ENCODE measurements at regions not wholly inside any gene's neighbourhood (a gene's known extent, or its start where the extent isn't known, plus 50 kb on each side); places are given as distances from the start of the nearest gene placed in this dataset.
A peak's percentile ranks its signal among the peaks of the same experiment; 100 is the strongest.

GRCh38 chr1:181949500-181949899, 112.0 kb downstream of the ZNF648 start:
- no peak overlapping the region for H3K4me3 Mint-ChIP-seq (ENCODE audit: unreplicated experiment)
- peaks cover 3% of the 10 kb centered on the region for H3K9me3 Mint-ChIP-seq (ENCODE audit: unreplicated experiment)
- H3K27me3 Mint-ChIP-seq (ENCODE audit: unreplicated experiment), result no peaks in the 10 kb centered on the region
- TF ChIP-seq, protein P1, sequence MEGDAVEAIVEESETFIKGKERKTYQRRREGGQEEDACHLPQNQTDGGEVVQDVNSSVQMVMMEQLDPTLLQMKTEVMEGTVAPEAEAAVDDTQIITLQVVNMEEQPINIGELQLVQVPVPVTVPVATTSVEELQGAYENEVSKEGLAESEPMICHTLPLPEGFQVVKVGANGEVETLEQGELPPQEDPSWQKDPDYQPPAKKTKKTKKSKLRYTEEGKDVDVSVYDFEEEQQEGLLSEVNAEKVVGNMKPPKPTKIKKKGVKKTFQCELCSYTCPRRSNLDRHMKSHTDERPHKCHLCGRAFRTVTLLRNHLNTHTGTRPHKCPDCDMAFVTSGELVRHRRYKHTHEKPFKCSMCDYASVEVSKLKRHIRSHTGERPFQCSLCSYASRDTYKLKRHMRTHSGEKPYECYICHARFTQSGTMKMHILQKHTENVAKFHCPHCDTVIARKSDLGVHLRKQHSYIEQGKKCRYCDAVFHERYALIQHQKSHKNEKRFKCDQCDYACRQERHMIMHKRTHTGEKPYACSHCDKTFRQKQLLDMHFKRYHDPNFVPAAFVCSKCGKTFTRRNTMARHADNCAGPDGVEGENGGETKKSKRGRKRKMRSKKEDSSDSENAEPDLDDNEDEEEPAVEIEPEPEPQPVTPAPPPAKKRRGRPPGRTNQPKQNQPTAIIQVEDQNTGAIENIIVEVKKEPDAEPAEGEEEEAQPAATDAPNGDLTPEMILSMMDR (IDR thresholded peaks at IDR 0.05), result no peak
- DNase-seq (ENCODE audit: extremely low spot score, unreplicated experiment), result no peak
- no peak overlapping the region for H3K27ac Mint-ChIP-seq (ENCODE audit: unreplicated experiment)
- H3K4me1 Mint-ChIP-seq (ENCODE audit: unreplicated experiment), result no peaks in the 10 kb centered on the region
- no peaks in the 10 kb centered on the region for H3K36me3 Mint-ChIP-seq (ENCODE audit: unreplicated experiment)

DNA sequence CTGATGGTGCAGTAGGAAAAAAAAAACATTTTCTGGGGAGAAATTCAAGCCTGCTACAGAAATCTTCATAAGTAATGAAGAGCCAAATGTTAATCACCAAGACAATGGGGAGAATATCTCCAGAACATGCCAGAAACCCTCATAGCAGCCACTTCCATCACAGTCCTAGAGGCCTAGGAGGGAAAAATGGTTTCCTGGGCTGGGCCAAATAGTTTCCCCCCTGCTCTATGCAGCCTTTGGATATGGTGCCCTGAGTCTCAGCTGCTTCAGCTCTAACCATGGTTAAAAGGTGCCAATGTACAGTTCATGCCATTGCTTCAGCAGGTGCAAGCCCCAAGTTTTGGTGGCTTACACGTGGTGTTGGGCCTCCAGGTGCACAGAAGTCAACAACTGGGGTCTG, 113.1 kb downstream of the ZNF648 start:
- Mint-ChIP-seq H3K9me3 (ENCODE audit: unreplicated experiment) (peaks cover 3% of the 10 kb centered on the region), H3K4me1 (ENCODE audit: unreplicated experiment) (no peaks in the 10 kb centered on the region), H3K27ac (ENCODE audit: unreplicated experiment) (no peak overlapping the region), H3K4me3 (ENCODE audit: unreplicated experiment) (no peak overlapping the region), H3K27me3 (ENCODE audit: unreplicated experiment) (no peaks in the 10 kb centered on the region), H3K36me3 (ENCODE audit: unreplicated experiment) (no peaks in the 10 kb centered on the region)
- TF ChIP-seq, protein P1 (IDR thresholded peaks at IDR 0.05), result no peak
- no peak for DNase-seq (ENCODE audit: extremely low spot score, unreplicated experiment)

GRCh38 chr1:181947441-181947840, 114.1 kb downstream of the ZNF648 start:
- TF ChIP-seq, protein P1 (IDR thresholded peaks at IDR 0.05), result no peak
- no peak for DNase-seq (ENCODE audit: extremely low spot score, unreplicated experiment)
- Mint-ChIP-seq H3K9me3 (ENCODE audit: unreplicated experiment) (peaks cover 3% of the 10 kb centered on the region), H3K4me3 (ENCODE audit: unreplicated experiment) (no peak overlapping the region), H3K27ac (ENCODE audit: unreplicated experiment) (no peak overlapping the region), H3K4me1 (ENCODE audit: unreplicated experiment) (no peaks in the 10 kb centered on the region), H3K27me3 (ENCODE audit: unreplicated experiment) (no peaks in the 10 kb centered on the region), H3K36me3 (ENCODE audit: unreplicated experiment) (no peaks in the 10 kb centered on the region)

DNA sequence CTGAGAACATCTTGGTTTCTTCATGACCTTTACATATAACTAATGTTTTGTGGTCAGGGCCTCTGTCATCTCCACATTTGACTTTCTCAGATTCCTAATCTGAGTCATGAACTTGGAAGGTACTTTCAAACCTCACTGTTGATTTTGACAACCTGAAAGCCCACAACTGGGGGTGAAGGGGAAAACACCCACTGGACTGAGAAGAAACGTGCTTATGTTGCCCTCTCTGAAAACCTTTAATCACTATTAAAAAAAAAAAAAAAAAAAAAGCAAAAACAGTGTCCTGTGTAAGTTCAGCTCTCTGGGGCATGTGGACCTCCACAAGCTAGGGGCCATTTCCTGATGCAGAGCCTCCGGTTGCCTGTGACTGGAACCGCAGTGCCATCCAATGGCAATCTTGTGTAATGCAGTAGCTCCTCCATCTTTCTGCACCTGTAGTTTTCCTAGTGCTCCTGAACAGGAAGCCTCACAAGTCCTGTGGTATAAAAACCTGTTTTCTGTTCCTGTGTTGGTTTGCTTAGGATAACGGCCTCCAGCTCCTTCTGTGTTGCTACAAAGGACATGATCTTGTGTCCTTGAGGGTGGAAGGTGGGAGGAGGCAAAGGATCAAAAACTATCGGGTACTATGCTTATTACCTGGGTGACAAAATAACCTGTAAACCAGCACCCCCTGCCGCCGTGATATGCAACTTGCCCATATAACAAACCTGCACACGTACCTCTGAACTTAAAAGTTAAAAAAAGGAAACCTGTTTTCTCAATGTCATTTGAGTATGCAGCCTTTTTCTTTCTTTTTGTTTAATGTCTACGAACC, 124.5 kb downstream of the ZNF648 start:
- Mint-ChIP-seq H3K36me3 (ENCODE audit: unreplicated experiment) (no peaks in the 10 kb centered on the region), H3K27me3 (ENCODE audit: unreplicated experiment) (no peaks in the 10 kb centered on the region), H3K27ac (ENCODE audit: unreplicated experiment) (no peak overlapping the region), H3K4me3 (ENCODE audit: unreplicated experiment) (no peak overlapping the region), H3K4me1 (ENCODE audit: unreplicated experiment) (no peaks in the 10 kb centered on the region), H3K9me3 (ENCODE audit: unreplicated experiment) (no peaks in the 10 kb centered on the region)
- TF ChIP-seq, protein P1 (IDR thresholded peaks at IDR 0.05), result peak; percentile 32
- DNase-seq (ENCODE audit: extremely low spot score, unreplicated experiment), result no peak

DNA sequence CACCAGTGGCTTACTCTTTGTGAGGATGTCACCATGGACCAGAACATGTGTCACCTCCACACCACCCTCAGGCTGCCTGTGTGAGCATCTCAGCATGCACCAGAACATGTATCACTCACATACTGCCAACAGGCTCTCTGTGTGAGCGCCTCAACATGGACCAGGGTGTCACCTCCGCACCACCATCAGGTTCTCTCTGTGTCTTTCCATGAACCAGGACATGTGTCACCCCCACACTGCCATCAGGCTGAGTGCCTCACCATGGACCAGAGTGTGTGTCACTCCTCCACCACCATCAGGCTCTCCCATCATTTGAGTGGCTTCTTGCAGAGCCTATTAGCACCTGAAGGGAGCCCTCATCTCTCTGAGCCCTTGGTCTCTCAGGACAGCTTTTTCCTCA, 125.2 kb downstream of the ZNF648 start:
- no peaks in the 10 kb centered on the region for H3K27me3 Mint-ChIP-seq (ENCODE audit: unreplicated experiment)
- TF ChIP-seq, protein P1 (IDR thresholded peaks at IDR 0.05), result no peak
- no peaks in the 10 kb centered on the region for H3K4me1 Mint-ChIP-seq (ENCODE audit: unreplicated experiment)
- no peak overlapping the region for H3K4me3 Mint-ChIP-seq (ENCODE audit: unreplicated experiment)
- H3K27ac Mint-ChIP-seq (ENCODE audit: unreplicated experiment), result no peak overlapping the region
- no peaks in the 10 kb centered on the region for H3K9me3 Mint-ChIP-seq (ENCODE audit: unreplicated experiment)
- no peak for DNase-seq (ENCODE audit: extremely low spot score, unreplicated experiment)
- H3K36me3 Mint-ChIP-seq (ENCODE audit: unreplicated experiment), result no peaks in the 10 kb centered on the region

Measured in osteocyte (in vitro differentiated cells).